ENCODE measurements at regions not wholly inside any gene's neighbourhood (a gene's known extent, or its start where the extent isn't known, plus 50 kb on each side); places are given as distances from the start of the nearest gene placed in this dataset.
"Not testable (repeated sequence)": the region's sequence is repeated elsewhere in the genome, so short reads cannot be mapped to it uniquely, and the experiment has no call there.

DNA sequence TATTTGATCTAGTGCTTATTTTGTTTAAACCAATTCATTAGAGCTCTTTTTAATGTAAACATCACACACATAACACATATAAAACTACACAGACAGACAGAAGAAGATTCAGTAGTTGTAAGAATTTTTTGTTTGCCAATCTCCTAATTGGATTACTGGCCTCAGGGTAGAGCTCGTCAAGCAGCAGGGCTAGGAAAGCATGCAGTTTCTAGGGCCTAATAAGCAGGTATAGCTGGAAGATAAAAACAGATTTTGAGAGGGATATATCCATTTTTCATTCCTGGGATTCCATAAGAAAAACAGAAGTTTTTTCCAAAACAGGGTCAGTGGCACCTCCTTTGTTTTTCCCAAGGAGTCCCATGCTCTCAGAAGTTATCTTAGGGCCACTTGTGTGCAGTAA is 265.2 kb upstream of the SGO1 start:
- DNase-seq: no peak

DNA sequence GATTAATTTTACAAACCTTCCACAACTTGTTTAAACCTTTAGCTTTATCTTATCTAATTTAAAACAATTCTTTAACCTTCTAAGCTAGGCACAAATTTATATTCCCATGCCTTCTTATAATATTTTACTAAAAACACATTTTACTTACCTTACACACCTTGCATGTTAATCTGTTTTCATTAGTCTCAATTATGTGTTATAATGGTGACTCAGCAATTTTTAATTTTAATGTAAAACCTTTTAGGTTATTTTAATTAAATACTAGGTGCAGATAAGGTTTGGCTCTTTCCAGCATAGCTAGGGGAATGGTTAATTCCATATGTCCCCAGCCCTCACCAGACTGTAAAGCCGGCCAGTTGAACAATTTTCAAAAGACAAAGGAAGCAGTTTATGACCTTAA is 264.6 kb upstream of the SGO1 start:
- DNase-seq: no peak

DNA sequence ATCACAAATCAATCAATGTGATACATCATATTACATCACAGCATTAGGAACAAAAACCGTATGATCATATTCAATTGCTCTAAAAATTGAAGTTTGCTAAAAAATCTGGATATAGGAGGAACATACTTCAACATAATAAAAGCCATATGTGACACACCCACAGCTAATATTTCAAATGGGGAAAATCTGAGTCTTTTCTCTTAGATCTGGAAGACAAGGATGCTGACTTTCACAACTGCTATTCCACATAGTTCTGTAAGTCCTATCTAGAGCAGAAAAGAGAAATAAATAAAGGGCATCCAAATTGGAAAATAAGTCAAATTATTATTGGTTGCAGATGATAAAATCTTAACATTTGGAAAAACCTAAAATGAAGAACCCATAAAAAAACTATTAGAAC is 256.8 kb upstream of the SGO1 start:
- DNase-seq: no peak

DNA sequence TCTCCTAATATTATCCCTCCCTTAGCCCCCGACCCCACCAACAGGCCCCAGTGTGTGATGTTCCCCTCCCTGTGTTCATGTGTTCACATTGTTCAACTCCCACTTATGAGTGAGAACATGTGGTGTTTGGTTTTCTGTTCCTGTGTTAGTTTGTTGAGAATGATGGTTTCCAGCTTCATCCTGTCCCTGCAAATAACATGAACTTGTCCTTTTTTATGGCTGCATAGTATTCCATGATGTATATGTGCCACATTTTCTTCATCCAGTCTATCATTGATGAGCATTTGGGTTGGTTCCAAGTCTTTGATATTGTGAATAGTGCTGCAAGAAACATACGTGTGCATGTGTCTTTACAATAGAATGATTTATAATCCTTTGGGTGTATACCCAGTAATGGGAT is 241.3 kb upstream of the SGO1 start:
- not testable (repeated sequence) for DNase-seq

DNA sequence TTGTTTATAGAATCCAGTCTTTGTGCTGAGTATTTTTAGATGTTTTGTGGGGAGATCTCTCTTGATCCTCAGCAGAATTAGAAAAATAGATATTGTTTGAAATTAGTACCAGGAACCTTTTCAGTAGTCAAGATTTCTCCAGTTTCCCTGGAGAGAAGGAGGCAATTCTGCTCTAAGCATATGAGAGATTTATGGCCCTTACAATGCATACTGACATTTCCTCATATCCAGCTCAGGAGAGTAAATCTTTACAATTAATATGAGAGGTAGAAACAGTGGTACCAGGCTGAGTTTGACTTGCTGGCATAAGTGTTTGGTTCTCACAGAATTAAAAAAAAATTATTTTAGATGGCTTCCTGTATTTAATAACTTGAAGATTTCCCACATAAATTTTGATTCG is 239.1 kb upstream of the SGO1 start:
- no peak for DNase-seq

DNA sequence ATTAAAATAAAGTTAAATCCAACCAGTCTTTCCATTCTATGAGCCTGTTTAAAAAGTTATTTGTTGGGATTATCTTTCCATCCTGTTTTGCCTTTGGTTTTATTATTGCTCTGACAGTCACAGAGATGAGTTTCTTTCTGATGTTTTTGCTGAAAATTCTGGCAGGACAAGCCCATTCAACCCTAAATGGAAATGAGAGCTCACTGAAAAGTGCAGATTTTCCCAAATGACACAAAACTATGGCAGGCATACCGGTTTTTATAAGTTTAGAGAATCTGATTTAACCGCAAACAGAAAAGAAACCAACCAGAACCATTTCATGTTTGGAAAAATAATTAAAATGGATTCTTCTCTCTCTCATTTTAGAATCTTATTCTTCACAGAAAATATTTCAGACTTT is 238.1 kb upstream of the SGO1 start:
- DNase-seq: no peak

DNA sequence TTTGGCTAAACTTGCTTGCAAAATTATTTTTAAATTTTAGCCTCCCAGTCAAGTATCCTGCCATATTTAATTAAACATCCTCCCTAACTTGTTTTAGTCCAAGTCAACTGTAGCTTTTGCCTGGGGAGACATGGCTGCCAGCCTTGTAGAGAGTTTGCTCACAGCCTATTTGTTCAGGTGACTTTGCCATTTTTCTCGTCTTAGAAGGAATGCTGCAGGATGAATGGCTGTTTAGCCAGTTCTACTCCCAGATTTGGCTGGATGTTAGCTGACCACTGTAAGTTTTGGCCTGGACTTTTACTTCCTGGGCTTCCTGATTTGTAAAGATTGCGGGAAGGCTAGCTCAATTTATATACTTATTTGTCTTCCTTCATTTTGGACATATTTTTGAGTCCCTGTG is 236.4 kb upstream of the SGO1 start:
- no peak for DNase-seq

DNA sequence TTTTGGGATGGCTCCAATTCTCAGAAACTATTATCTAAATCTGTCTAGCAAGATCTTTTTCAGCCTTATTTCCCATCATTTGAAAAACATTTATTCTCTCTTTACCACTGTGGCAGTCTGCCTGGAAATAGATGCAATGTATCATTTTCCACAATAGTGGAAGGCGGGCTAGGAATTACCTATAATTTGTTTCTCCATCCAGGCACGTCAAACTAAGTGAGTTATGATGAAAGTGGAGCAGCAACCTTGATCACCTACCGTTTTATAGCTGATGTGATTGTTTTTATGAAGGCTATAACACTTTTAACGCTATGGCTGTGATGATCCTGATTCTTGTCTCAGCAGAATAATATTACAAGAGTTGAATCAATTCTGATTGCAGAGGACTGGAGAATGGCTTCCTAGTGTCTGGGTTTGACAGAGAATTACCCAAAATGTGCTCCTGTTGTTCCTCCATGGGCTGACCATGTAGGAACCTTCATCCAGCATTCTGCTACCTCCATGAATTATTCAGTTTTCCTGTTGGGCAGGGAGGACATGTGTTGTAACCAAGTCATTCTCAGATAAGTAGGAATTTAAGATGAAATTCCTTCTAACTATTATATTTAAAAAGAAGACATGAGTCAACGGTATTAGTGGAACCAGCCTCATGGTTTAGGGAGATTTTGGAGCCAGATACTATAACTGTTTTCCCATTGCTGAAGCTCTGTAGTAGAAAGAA is 231.5 kb upstream of the SGO1 start:
- DNase-seq: no peak

DNA sequence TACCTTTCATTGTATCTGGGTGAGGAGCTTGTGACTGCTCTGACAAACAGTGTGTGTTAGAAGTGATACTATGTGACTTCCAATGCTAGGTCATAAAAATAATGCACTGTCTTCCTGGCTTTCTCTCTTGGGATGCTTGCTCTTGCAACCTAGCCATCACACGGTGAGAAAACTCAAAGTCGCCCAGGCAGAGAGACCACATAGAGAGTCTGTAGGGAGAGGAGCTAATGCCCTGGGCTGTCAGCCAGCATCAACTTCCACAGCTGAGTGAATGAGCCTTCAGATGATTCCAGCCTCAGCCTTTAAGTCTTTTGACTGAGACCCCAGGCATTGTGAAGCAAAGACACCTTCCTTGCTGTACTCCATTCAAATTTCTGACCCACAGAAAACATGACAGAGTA is 220.6 kb upstream of the SGO1 start:
- DNase-seq: no peak

DNA sequence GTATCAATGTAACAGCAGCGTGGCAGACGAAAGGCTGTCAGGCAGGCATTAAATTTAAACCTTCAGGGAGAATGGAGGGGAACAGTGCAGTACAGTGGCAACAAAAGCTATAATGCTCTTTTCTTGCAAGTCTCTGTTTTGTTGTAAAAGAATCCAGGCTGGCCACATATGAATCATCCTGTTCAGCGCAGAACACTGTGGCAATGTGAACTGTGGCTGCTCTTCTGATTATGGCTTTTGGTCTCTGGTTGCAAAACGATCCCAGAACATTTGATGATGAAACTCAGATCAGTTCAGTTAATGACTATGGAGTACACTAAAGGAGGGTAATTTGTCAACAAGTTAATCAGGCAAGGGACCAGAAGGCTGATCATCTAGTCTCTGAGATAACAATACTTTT is 219.7 kb upstream of the SGO1 start:
- no peak for DNase-seq

DNA sequence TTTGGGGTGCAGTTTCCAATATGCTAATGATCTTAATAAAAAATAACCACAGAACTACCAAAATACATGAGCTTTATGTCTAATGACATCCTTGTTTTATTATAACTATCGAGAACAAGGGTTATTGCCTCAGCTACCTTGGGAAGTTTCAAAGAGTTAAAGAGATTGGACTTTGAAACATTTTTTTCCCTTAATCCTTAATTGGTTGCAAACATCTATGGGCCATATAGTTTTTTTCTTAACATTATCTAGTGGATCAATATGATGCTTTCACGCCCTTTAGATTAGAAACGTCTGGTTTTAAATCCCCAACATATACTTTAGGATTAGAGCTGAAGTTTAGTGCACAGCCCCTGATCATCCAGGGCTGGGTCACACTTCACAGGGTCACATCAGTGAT is 219.2 kb upstream of the SGO1 start:
- no peak for DNase-seq

DNA sequence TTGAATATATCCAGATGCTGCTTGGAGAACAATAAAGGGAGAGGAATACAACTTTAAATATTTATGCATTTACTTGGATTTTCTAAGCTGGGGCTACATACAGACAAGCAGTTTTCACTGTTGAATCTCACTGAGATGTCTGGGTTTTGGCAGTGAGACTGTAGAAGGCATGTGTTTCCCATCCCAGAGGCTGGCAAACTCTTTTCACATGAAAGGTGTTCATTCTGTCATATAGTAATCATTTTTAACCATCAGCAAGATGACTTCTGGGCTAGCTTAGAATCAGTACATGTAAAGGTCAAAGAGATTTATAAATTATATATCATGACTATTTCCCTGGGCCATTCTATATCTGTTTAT is 218.7 kb upstream of the SGO1 start:
- no peak for DNase-seq

DNA sequence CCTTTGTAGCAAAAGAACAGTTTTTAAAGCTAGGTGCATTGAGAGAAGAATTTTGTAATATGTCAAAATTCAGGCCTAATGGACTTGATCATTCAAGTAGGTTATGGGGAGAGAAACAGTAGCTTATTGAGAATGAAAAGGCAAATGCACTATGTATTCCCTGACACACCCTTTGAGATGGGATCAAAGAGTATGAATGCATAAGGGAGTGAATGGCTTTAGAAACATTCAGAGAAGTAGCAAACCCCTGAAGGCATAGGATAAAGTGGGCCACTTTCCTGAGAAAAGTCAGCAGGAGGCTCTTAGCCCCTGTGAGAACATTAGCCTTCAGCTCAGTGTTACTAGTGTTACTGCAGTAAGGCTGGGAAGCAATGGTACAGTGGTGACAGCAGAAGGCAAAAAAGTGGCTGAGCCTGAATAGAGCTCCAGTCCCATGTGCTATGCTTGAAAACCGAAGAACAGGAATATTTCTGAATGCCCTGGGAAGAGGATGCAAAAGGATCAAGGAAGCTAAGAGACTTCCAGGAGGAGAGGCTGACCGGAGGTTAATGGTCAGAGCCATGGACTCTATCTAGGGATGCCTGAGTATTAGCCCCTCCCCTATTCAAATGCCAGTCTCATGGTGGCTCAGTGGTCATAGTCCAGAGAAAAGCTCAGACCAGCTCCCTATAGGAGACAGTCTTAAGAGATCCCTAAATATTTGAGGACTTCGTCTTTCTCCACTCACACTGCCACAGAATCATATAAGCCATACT is 218.2 kb upstream of the SGO1 start:
- DNase-seq: no peak

DNA sequence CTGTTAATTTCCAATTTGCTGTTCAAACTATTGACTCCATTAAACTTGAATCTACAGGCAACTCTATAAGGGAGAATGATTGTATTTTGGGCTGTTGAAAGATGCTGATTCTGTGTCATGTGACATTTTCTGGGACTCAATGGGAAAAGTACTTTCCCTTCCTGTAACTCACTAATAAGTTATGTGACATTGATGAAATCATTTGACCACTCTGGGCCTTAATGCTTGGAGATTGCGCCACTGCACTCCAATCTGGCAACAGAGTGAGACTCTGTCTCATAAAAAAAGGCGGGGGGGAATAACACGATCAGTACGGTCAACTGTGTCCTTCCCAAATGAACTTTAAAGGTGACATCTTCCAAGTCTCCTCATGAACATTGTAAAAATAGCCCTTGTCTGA is 215.2 kb upstream of the SGO1 start:
- no peak for DNase-seq

DNA sequence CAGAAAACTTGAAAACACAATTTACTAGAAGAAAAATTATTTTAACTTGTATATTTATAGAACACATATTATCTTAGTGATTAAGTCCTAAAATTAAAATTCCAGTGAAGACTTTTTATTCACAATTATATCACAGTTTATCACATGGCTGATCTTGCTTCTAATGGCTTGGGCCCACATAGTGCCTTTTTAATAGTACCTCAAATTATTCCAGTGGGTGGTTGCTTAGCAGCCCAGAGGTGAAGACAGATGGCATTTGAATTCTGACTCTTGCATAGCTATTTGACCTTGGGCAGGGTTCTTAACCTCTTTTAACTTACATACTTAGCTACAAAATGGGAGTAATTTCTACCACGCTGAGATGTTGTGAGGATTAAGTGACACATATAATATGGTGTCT is 214.7 kb upstream of the SGO1 start:
- no peak for DNase-seq

DNA sequence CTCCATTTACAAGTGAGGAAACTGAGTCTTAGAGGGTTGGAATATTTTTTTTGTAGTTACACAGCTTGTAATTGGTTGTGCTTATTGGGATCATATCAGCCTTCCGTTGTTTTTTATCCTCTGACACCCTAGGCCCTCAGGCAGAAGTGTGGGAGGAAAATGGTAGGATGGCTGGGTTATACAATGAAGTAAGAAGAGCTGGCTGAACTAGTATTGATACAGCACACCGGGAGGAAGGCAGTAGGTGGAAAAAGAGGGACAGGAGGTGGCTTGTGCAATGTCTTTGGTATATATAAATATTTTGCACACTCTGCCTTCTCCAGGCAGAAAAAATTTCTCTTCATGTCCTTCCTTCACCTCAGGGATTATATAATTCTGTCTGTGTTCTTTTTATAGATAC is 214.3 kb upstream of the SGO1 start:
- no peak for DNase-seq

DNA sequence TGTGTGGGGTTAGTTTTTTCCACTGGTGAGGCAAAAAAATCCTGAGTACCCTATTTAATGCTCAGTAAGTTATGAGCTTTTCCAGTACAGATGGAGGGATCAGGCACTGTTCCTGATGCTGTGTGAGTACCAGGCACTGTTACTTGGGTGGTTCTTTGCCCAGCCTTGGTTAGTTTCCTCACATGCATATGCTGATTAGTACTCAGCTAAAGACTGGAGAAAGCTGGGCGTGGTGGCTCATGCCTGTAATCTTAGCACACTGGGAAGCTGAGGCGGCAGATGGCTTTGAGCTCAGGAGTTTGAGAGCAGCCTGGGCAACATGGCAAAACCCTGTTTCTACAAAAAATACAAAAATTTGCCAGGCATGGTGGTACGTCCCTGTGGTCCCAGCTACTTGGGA is 210.3 kb upstream of the SGO1 start:
- no peak for DNase-seq

DNA sequence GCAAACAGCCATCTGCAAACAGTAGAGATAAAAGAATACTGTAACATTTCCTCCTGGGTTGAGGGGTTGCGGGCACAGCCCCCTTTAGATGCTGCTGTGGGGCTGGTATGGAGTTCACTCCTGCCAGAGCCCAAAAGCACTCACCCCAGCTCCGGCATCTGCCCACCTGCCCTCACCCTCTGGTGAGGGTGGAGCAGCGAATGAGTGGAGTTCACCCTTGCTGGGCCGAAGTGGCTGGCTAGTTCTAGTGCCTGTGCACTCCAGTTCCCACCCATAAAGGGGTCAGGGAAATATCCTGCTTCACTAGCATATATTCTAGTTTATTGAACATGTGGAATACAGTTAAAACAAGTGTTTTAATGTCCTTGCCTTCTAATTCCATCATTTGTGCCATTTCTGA is 209.7 kb upstream of the SGO1 start:
- no peak for DNase-seq

DNA sequence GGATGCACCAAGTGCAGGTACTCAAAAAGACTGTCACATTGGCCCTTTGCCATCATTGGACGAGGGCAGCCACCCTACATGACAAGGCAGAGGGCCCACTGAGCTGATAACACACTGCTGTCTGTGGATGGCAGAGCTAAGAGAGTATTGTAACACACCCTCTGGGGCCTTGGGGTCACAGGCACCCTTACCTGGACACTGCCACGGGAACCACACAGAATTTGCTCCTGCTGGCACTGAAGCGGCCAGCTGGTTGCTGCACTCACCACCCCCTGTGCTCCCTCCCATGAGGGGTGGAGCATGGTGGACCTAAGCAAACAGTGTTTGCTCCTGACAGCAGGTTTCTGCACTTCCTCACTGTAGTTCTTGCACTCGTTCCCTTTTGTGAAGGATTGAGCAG is 208.2 kb upstream of the SGO1 start:
- no peak for DNase-seq

DNA sequence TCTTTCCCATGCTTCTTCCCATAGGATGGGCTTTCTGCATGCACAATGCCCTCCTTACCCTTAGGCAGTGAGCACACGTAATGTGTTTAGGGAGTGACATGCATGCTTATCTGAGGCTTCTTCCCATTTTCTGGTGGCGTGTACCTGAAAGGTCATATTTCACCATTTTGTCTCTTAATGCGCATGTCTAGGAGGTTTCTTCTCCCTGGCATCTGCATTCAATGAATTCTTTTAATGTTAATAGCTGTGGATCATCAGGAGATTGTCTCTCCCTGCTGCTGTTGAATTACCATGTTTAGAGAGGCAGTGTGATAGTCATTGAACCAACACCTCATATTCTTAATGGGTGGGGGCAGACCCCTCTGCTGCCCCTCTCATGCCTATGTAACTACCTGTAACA is 205.6 kb upstream of the SGO1 start:
- no peak for DNase-seq

DNA sequence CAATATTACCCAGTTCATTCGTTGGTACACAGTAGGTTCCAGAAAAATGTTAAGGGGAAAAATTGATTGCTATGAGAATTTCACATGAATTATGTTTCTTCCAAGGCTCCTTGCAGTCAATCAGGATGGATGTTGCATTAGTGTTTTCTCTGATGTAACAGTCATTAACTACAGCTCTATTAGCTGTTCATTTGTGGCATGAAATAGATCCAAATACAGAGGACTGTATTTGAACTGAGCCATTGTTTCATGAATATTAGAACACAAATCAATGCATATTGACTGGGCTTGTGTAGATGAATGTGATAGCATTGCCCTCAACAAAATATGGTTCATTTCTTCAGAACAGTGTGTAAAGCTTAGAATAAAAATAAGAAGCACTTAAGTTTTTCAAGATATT is 203.0 kb upstream of the SGO1 start:
- no peak for DNase-seq

DNA sequence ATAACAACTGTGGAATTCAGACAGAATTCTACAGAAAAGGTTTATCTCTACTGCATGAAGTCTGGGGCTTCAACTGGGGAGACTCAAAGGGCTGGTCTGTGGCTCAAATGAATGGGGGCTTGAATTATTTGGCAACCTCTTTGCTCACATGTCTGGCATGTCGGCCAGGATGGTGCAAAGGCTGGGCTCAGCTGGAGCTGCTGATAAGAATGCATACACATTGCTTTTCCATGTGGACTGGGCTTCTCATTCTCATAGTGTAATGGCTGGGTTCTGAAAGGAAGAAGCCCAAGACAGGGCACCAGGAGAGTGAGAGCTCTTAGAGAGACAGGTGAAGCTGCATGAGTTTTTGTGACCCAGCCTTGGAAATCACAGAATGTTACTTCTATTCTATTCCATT is 194.3 kb upstream of the SGO1 start:
- DNase-seq: no peak

DNA sequence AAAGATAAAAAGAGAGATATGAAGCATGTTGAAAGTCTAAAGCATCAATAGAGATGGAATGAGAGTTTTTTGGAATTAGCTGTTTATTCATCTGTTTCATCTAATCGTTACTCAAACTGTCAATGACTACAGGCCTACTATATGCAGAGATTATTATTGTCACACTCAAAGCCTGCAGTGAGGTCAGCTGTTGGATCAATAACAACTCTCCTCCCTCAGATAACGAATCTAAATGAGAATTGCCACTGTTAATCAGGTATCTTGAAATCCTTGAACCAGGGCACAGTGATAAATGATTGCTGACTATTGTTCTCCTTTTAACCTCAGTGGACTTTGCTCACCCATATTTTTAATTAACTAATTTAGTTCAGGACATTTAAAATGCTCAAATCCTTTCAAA is 192.3 kb upstream of the SGO1 start:
- DNase-seq: no peak

DNA sequence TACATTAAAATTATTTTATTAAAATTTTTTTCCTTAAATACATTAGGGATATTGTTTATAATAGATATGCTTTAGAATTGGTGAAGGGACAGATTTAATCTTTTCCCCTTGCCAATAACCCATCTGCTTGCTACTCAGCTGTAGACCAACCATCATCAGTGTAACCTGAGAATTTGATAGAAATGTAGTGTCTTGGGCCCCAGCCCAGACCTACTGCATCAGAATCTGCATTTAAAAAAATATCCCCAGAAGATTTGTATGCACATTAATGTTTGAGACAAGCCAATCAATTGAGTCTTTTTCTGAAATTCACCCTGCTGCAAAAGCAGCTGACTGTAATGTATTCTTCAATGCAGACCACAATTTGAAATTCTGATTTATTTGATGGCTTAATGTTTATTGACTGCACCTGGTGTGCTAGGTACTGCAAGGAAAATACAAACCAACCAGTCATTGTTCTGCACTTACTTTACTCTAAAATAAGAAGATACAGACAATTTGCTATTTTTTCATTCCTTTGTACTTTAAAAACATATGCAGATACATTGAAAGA is 190.7 kb upstream of the SGO1 start:
- no peak for DNase-seq

DNA sequence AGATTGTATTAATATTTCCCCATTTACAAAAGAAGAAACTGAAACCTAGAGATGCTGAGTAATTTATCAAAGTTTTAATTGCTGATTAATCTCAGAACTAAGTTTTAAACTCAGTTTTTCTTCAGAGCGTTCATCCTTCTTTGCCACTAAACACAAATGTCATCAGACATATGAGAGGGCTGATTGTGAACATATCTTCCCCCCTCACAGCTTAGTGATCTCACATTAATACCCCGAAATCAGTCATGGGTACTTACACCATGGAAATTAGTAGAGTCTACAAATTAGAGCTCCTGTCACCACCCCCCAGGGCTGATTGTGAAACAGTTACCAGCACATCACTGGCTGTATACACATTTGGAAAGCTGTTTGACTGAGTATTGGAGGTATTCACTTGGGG is 189.3 kb upstream of the SGO1 start:
- DNase-seq: no peak

Measured in NCI-H1105 (cell line).